ENCODE measurements at regions not wholly inside any gene's neighbourhood (a gene's known extent, or its start where the extent isn't known, plus 50 kb on each side); places are given as distances from the start of the nearest gene placed in this dataset.
"Not testable (repeated sequence)": the region's sequence is repeated elsewhere in the genome, so short reads cannot be mapped to it uniquely, and the experiment has no call there.

- Histone ChIP-seq H3K36me3 (replicated peaks in 1 of 2; ENCODE audit: control extremely low read depth in 1 of 2, control insufficient read depth in 1 of 2, extremely low read depth in 1 of 2, insufficient read depth in 2 of 2, low read length in 1 of 2) (peaks cover 10 to 25% of the 10 kb centered on the region in 2 experiments), H3K4me3 (ENCODE audit: control extremely low read depth in 1 of 5, extremely low read depth in 1 of 5, insufficient read depth in 1 of 5, low read depth in 2 of 5, low read length in 4 of 5) (no peak overlapping the region), H3K79me2 (ENCODE audit: control insufficient read depth, insufficient read depth, low read length) (peaks cover 72% of the 10 kb centered on the region), H2AFZ (ENCODE audit: insufficient read depth, low read depth, low read length, poor library complexity, severe bottlenecking) (no peak overlapping the region), H3K9me3 (ENCODE audit: control extremely low read depth in 1 of 3, control insufficient read depth in 2 of 3, insufficient read depth in 1 of 3, low read length in 2 of 3) (no peaks in the 10 kb centered on the region), H4K20me1 (ENCODE audit: control insufficient read depth, insufficient read depth, low read length, poor library complexity, severe bottlenecking) (peaks cover 42% of the 10 kb centered on the region), H3K4me1 (ENCODE audit: control insufficient read depth in 2 of 2, insufficient read depth in 2 of 2, low read length in 2 of 2) (peaks cover 9 to 12% of the 10 kb centered on the region in 2 donors), H3K4me2 (replicated peaks; ENCODE audit: low read depth, low read length, poor library complexity, severe bottlenecking) (no peak overlapping the region), H3K27ac (ENCODE audit: low read length in 2 of 2) (no peak overlapping the region), H3K9ac (ENCODE audit: low read length) (no peak overlapping the region), H3K27me3 (replicated peaks in 1 of 4; ENCODE audit: control extremely low read depth in 1 of 4, control insufficient read depth in 3 of 4, insufficient read depth in 4 of 4, low read length in 3 of 4) (no peaks in the 10 kb centered on the region)
- Mint-ChIP-seq H3K4me1 (peaks cover 39% of the 10 kb centered on the region), H3K9me3 (ENCODE audit: insufficient read depth) (no peaks in the 10 kb centered on the region), H3K4me3 (no peak overlapping the region), H3K27ac (no peak overlapping the region), H3K27me3 (no peaks in the 10 kb centered on the region)
- intact Hi-C loops (cut with micrococcal nuclease) = no loop called here
- CTCF ChIA-PET = interaction anchor here (0.7 kb wide), 1 partner anchor 445 kb away, joined by 3 read pairs; no protein-coding TSS in a partner anchor
- DNase-seq (no peak), ATAC-seq (ENCODE audit: low read depth) (no peak)
- TF ChIP-seq, protein P1, sequence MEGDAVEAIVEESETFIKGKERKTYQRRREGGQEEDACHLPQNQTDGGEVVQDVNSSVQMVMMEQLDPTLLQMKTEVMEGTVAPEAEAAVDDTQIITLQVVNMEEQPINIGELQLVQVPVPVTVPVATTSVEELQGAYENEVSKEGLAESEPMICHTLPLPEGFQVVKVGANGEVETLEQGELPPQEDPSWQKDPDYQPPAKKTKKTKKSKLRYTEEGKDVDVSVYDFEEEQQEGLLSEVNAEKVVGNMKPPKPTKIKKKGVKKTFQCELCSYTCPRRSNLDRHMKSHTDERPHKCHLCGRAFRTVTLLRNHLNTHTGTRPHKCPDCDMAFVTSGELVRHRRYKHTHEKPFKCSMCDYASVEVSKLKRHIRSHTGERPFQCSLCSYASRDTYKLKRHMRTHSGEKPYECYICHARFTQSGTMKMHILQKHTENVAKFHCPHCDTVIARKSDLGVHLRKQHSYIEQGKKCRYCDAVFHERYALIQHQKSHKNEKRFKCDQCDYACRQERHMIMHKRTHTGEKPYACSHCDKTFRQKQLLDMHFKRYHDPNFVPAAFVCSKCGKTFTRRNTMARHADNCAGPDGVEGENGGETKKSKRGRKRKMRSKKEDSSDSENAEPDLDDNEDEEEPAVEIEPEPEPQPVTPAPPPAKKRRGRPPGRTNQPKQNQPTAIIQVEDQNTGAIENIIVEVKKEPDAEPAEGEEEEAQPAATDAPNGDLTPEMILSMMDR (IDR thresholded peaks at IDR 0.05) = no peak
- no peak for TF ChIP-seq EZH2 (IDR thresholded peaks at IDR 0.05; ENCODE audit: borderline replicate concordance, insufficient read depth, low read depth, low read length, poor library complexity, severe bottlenecking)
- no CpG with 5 or more reads among the region's 4 CpGs for WGBS (ENCODE audit: insufficient coverage)
- POLR2A ChIA-PET = no interaction called here
These were observed 111.4 kb upstream of the GRK3 start for GRCh38 chr22:25453058-25453457.

DNA sequence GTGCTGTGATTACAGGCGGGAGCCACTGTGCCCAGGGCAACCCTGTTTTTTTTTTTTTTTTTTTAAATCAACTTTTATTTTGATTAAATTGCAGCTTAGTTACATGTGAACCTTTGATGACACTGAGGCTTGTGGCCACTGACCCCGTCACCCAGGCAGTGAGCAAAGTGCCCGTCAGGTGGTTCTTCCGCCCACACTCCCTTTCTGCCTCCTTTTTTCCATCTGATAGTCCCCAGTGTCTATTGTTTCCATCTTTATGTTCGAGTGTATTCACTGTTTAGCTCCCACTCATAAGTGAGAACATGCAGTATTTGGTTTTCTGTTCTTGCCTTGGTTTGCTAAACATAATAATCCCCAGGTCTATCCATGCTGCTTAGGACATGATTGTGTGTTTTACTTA, 110.9 kb upstream of the GRK3 start:
- WGBS (ENCODE audit: insufficient coverage) = 83% methylated on average over 2 of the region's 5 CpGs
- H3K36me3 ChIP-seq (replicated peaks in 1 of 2; ENCODE audit: control extremely low read depth in 1 of 2, control insufficient read depth in 1 of 2, extremely low read depth in 1 of 2, insufficient read depth in 2 of 2, low read length in 1 of 2) = peaks cover 10 to 26% of the 10 kb centered on the region in 2 experiments
- ChIA-PET CTCF (interaction anchor here (0.7 kb wide), 1 partner anchor 445 kb away, joined by 3 read pairs; no protein-coding TSS in a partner anchor), POLR2A (no interaction called here)
- no peak overlapping the region for H3K27ac ChIP-seq (ENCODE audit: low read length in 2 of 2)
- Mint-ChIP-seq H3K27me3 (no peaks in the 10 kb centered on the region), H3K4me1 (peaks cover 39% of the 10 kb centered on the region), H3K27ac (no peak overlapping the region), H3K4me3 (no peak overlapping the region), H3K9me3 (ENCODE audit: insufficient read depth) (no peaks in the 10 kb centered on the region)
- H4K20me1 ChIP-seq (ENCODE audit: control insufficient read depth, insufficient read depth, low read length, poor library complexity, severe bottlenecking) = peaks cover 39% of the 10 kb centered on the region
- no peak overlapping the region for H2AFZ ChIP-seq (ENCODE audit: insufficient read depth, low read depth, low read length, poor library complexity, severe bottlenecking)
- H3K9me3 ChIP-seq (ENCODE audit: control extremely low read depth in 1 of 3, control insufficient read depth in 2 of 3, insufficient read depth in 1 of 3, low read length in 2 of 3) = no peaks in the 10 kb centered on the region
- DNase-seq (no peak), ATAC-seq (ENCODE audit: low read depth) (no peak)
- H3K79me2 ChIP-seq (ENCODE audit: control insufficient read depth, insufficient read depth, low read length) = peaks cover 67% of the 10 kb centered on the region
- H3K4me2 ChIP-seq (replicated peaks; ENCODE audit: low read depth, low read length, poor library complexity, severe bottlenecking) = no peak overlapping the region
- H3K4me3 ChIP-seq (ENCODE audit: control extremely low read depth in 1 of 5, extremely low read depth in 1 of 5, insufficient read depth in 1 of 5, low read depth in 2 of 5, low read length in 4 of 5) = no peak overlapping the region
- intact Hi-C loops (cut with micrococcal nuclease) = no loop called here
- no peak overlapping the region for H3K9ac ChIP-seq (ENCODE audit: low read length)
- H3K4me1 ChIP-seq (ENCODE audit: control insufficient read depth in 2 of 2, insufficient read depth in 2 of 2, low read length in 2 of 2) = peaks cover 9 to 10% of the 10 kb centered on the region in 2 donors
- H3K27me3 ChIP-seq (replicated peaks in 1 of 4; ENCODE audit: control extremely low read depth in 1 of 4, control insufficient read depth in 3 of 4, insufficient read depth in 4 of 4, low read length in 3 of 4) = no peaks in the 10 kb centered on the region
- no peak for TF ChIP-seq EZH2 (IDR thresholded peaks at IDR 0.05; ENCODE audit: borderline replicate concordance, insufficient read depth, low read depth, low read length, poor library complexity, severe bottlenecking)
- TF ChIP-seq, protein P1 (IDR thresholded peaks at IDR 0.05) = no peak

DNA sequence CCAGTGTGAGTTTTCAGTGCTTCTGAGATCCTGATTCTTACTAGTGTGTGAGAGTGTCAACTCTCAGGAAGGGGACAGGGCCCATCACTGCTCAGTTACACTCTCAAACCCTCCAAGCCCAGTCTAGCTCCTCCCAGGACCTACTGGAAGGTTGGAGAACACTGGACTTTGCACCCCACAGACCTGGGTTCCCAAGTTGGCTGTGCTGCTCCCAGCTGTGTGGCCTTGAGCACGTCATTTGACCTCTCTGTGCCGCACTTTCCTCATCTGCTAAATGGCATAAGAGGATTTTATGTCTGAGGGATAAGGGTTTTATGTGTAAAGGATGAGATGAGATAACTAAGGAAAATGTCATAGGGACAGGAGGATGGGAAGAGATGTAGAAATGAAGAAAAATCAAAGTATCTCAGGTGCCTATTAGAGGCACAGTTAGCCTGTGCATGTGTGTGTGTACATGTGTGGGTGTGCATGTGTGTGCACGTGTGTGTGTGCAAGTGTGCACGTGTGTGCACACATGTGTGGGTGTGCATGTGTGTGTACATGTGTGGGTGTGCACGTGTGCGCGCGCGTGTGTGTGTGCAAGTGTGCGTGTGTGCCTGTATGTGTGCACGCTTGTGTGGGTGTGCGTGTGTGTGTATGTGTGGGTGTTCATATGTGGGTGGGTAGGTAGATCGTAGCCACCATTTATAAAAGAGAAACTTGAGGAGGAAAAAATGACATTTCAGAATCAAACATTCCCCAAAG, 108.0 kb upstream of the GRK3 start:
- H3K4me1 ChIP-seq (ENCODE audit: control insufficient read depth in 2 of 2, insufficient read depth in 2 of 2, low read length in 2 of 2); DNase-seq; H3K27ac ChIP-seq (ENCODE audit: low read length in 2 of 2); H3K27me3 ChIP-seq (replicated peaks in 1 of 4; ENCODE audit: control extremely low read depth in 1 of 4, control insufficient read depth in 3 of 4, insufficient read depth in 4 of 4, low read length in 3 of 4); POLR2A ChIA-PET; ATAC-seq (ENCODE audit: low read depth); H3K27me3 Mint-ChIP-seq; H3K4me3 ChIP-seq (ENCODE audit: control extremely low read depth in 1 of 5, extremely low read depth in 1 of 5, insufficient read depth in 1 of 5, low read depth in 2 of 5, low read length in 4 of 5); H3K9me3 ChIP-seq (ENCODE audit: control extremely low read depth in 1 of 3, control insufficient read depth in 2 of 3, insufficient read depth in 1 of 3, low read length in 2 of 3); H2AFZ ChIP-seq (ENCODE audit: insufficient read depth, low read depth, low read length, poor library complexity, severe bottlenecking); H3K4me2 ChIP-seq (replicated peaks; ENCODE audit: low read depth, low read length, poor library complexity, severe bottlenecking); H3K27ac Mint-ChIP-seq; H3K9ac ChIP-seq (ENCODE audit: low read length); CTCF ChIA-PET; intact Hi-C loops (cut with micrococcal nuclease); H3K9me3 Mint-ChIP-seq (ENCODE audit: insufficient read depth); H3K4me3 Mint-ChIP-seq: not testable (repeated sequence)
- Histone ChIP-seq H3K79me2 (ENCODE audit: control insufficient read depth, insufficient read depth, low read length) (peaks cover 38% of the 10 kb centered on the region), H4K20me1 (ENCODE audit: control insufficient read depth, insufficient read depth, low read length, poor library complexity, severe bottlenecking) (peaks cover 14% of the 10 kb centered on the region), H3K36me3 (replicated peaks in 1 of 2; ENCODE audit: control extremely low read depth in 1 of 2, control insufficient read depth in 1 of 2, extremely low read depth in 1 of 2, insufficient read depth in 2 of 2, low read length in 1 of 2) (peaks cover 11 to 51% of the 10 kb centered on the region in 2 experiments)
- peaks cover 21% of the 10 kb centered on the region for H3K4me1 Mint-ChIP-seq
- WGBS (ENCODE audit: insufficient coverage) = 90% methylated on average over 10 of the region's 13 CpGs

Measured in B cell (primary cell).